ENCODE measurements at regions not wholly inside any gene's neighbourhood (a gene's known extent, or its start where the extent isn't known, plus 50 kb on each side); places are given as distances from the start of the nearest gene placed in this dataset.

DNA sequence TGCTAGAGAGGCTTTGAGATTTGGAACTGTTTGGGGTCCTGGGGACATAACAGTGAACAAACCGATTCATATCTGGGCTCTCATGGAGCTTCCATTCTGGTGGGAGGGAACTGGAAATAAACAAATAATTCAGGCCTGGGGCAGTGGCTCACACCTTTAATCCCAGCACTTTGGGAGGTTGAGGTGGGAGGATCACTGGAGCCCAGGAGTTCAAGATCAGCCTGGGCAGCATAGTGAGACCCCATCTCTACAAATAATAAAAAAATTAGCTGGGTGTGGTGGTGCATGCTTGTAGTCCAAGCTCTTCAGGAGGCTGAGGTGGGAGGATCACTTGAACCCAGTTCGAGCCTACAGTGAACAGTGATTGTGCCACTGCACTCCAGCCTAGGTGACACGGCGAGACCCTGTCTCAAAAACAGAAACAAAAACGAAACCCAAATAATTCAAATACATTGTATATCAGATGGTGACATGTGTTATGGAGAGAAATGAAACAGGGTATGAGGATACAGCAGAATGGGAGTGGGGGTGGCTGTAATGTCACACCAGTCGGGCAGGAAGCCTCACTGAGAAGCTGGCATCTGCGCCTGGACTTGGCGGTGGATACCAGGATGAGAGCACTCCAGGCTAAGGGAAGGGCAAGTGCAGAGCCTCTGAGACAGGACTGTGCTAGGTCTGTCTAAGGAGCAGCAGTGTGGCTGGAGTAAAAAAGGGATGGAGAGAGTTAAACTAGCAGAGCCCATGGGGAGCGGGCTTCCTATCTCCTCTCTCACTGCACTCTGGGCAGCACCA, 131.1 kb upstream of the ZNF536 start:
- H3K27ac Mint-ChIP-seq: no peak overlapping the region
- peaks cover 19% of the 10 kb centered on the region for H3K27me3 Mint-ChIP-seq

DNA sequence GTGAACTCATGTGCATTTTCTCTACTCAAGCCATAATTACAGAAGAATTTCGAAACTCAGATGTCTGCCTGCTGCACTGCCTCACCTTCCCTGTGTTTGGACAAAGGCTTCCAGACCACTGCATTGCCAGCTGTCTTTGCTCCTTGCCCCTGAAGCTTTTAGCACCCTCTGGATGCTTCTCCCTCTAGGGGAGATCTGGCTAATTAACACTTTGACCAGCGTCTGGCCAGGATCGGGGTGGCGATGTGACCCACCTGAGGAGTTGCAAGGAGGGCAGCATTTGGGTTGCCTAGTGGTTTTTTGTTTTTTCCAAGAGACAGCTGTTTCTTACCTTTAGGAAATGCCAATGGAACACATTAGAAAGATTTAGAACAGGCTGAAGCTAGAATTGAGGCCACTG, 127.7 kb upstream of the ZNF536 start:
- peaks cover 3% of the 10 kb centered on the region for H3K9me3 Mint-ChIP-seq
- POLR2A ChIA-PET: no interaction called here
- H3K4me3 Mint-ChIP-seq: no peak overlapping the region
- no peak for DNase-seq
- intact Hi-C loops (cut with micrococcal nuclease): no loop called here
- CTCF ChIA-PET: no interaction called here
- H3K36me3 Mint-ChIP-seq (ENCODE audit: low read depth): no peaks in the 10 kb centered on the region
- H3K27ac Mint-ChIP-seq: no peak overlapping the region
- H3K4me1 Mint-ChIP-seq: no peaks in the 10 kb centered on the region
- no peak for ATAC-seq (ENCODE audit: low read depth)
- TF ChIP-seq, protein P1, sequence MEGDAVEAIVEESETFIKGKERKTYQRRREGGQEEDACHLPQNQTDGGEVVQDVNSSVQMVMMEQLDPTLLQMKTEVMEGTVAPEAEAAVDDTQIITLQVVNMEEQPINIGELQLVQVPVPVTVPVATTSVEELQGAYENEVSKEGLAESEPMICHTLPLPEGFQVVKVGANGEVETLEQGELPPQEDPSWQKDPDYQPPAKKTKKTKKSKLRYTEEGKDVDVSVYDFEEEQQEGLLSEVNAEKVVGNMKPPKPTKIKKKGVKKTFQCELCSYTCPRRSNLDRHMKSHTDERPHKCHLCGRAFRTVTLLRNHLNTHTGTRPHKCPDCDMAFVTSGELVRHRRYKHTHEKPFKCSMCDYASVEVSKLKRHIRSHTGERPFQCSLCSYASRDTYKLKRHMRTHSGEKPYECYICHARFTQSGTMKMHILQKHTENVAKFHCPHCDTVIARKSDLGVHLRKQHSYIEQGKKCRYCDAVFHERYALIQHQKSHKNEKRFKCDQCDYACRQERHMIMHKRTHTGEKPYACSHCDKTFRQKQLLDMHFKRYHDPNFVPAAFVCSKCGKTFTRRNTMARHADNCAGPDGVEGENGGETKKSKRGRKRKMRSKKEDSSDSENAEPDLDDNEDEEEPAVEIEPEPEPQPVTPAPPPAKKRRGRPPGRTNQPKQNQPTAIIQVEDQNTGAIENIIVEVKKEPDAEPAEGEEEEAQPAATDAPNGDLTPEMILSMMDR (IDR thresholded peaks at IDR 0.05): no peak
- peaks cover 4% of the 10 kb centered on the region for H3K27me3 Mint-ChIP-seq

More for the DNA sequence above, 131.1 kb upstream of the ZNF536 start:
- POLR2A ChIA-PET: no interaction called here
- peaks cover 3% of the 10 kb centered on the region for H3K9me3 Mint-ChIP-seq
- H3K4me3 Mint-ChIP-seq: no peak overlapping the region
- intact Hi-C loops (cut with micrococcal nuclease): no loop called here
- H3K4me1 Mint-ChIP-seq: no peaks in the 10 kb centered on the region
- TF ChIP-seq, protein P1 (IDR thresholded peaks at IDR 0.05): no peak
- CTCF ChIA-PET: no interaction called here
- DNase-seq (no peak), ATAC-seq (ENCODE audit: low read depth) (no peak)
- no peaks in the 10 kb centered on the region for H3K36me3 Mint-ChIP-seq (ENCODE audit: low read depth)

DNA sequence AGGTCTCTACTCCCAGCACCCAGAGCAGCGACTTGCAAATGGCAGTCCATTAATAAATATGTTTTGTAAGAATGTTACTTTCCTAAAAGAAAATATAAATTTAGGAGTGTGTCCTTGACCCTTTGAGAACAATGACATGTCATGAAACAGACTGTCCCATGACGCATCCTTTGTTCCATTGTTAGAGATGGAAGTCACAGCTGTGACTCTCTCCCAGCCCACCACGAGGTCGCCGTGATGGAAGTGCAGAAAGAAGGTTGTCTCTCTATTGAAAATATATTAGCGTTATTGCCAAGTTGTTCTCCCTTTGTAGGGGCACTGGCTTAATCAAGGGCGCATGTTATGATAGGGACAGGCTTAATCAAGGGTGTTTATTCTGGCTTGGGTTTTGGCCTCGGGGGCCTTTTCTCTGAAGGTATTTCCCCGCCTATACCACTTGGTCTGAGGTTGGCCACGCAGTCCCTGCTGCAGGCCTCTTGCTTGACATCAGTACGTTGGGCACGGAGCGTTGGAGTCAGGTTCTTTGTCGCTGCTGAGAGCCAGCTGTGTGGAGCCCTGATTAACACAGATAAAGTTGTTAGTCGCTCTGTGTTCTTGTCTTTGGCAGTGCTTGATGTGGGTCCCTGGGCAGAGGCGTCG, 126.7 kb upstream of the ZNF536 start:
- ChIA-PET POLR2A (no interaction called here), CTCF (no interaction called here)
- no peaks in the 10 kb centered on the region for H3K4me1 Mint-ChIP-seq
- DNase-seq: no peak
- peaks cover 3% of the 10 kb centered on the region for H3K27me3 Mint-ChIP-seq
- no peaks in the 10 kb centered on the region for H3K36me3 Mint-ChIP-seq (ENCODE audit: low read depth)
- no peak overlapping the region for H3K4me3 Mint-ChIP-seq
- H3K27ac Mint-ChIP-seq: no peak overlapping the region
- intact Hi-C loops (cut with micrococcal nuclease): no loop called here
- peaks cover 2% of the 10 kb centered on the region for H3K9me3 Mint-ChIP-seq
- no peak for ATAC-seq (ENCODE audit: low read depth)
- TF ChIP-seq, protein P1 (IDR thresholded peaks at IDR 0.05): no peak

DNA sequence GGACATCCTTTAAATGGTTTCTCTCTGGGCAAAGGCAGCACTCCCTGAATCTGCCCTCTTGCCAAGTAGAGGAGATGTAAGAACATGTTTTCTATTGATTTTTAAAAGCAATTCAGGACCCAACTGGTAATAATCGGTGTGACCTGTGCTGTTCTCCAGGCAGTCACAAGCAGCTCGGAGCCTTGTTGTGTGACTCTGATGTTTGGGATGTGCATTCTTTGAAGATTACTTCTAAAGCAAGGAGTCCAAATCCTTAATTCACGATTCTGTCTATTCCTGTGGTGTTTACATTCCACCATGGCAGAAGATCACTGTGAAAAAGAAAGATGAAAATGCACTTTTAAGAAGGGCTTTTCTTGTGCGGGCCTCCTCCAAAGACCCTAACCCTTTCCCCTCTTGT, 122.3 kb upstream of the ZNF536 start:
- intact Hi-C loops (cut with micrococcal nuclease): no loop called here
- H3K4me1 Mint-ChIP-seq: no peaks in the 10 kb centered on the region
- ATAC-seq (ENCODE audit: low read depth) (no peak), DNase-seq (no peak)
- no peaks in the 10 kb centered on the region for H3K9me3 Mint-ChIP-seq
- H3K27ac Mint-ChIP-seq: no peak overlapping the region
- POLR2A ChIA-PET: no interaction called here
- H3K27me3 Mint-ChIP-seq: peaks cover 23% of the 10 kb centered on the region
- no peaks in the 10 kb centered on the region for H3K36me3 Mint-ChIP-seq (ENCODE audit: low read depth)
- H3K4me3 Mint-ChIP-seq: no peak overlapping the region
- CTCF ChIA-PET: no interaction called here
- TF ChIP-seq, protein P1 (IDR thresholded peaks at IDR 0.05): no peak

DNA sequence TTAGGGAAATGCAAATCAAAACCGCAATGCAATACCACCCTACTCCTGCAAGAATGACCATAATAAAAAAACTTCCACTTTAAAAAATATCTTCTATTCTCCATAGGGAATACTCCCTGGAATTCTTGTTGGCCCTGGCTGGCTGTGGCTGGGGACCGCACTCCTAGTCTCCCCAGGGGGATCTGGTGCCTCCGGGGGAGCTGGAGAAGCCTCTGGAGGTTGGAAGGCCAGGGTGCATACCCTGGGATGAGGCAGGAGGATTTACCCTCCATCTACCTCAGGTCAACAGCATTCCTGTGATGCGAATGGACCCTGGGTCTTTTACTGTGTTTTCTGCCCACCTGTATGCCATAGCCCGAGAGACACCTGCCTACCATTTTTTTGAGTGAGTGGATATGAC, 120.0 kb upstream of the ZNF536 start:
- Mint-ChIP-seq H3K4me1 (no peaks in the 10 kb centered on the region), H3K27me3 (peaks cover 35% of the 10 kb centered on the region), H3K9me3 (no peaks in the 10 kb centered on the region), H3K4me3 (no peak overlapping the region), H3K27ac (no peak overlapping the region), H3K36me3 (ENCODE audit: low read depth) (no peaks in the 10 kb centered on the region)
- no peak for DNase-seq
- ATAC-seq (ENCODE audit: low read depth): no peak
- ChIA-PET CTCF (no interaction called here), POLR2A (no interaction called here)
- intact Hi-C loops (cut with micrococcal nuclease): no loop called here
- TF ChIP-seq, protein P1 (IDR thresholded peaks at IDR 0.05): no peak
